Ovary (tissue), 7 donors: ENCODE measurements at regions not wholly inside any gene's neighbourhood (a gene's known extent, or its start where the extent isn't known, plus 50 kb on each side); places are given as distances from the start of the nearest gene placed in this dataset.
A peak's percentile ranks its signal among the peaks of the same experiment; 100 is the strongest.

Experiments
- DNase-seq, 5 donors: peaks; one replicate each; pipeline ENCODE4 v3.0.0-alpha.2; 2019 to 2020
- H3K27ac ChIP-seq, 2 donors: fragments of 200-600 bp; one replicate each; pipeline versions ENCODE4 v1.5.1 to v1.8.0; 2019 to 2022
- H3K27me3 ChIP-seq: fragments of 200-600 bp; one replicate; pipeline ENCODE4 v1.8.0; 2022
- H3K36me3 ChIP-seq: fragments of 200-600 bp; sonication (generic); one replicate; pipeline ENCODE4 v1.5.1; 2019
- H3K4me1 ChIP-seq: one replicate; pipeline ENCODE4 v1.8.1; 2013; ENCODE audit warnings: mild to moderate bottlenecking, moderate library complexity; ENCODE audit not compliant: insufficient read depth
- H3K4me3 ChIP-seq: fragments of 200-600 bp; sonication (generic); one replicate; pipeline ENCODE4 v1.5.1; 2017
- H3K9me3 ChIP-seq, 2 donors: fragments of 200-600 bp in 1 of 2; sonication (generic) in 1 of 2; one replicate each; pipeline versions ENCODE4 v1.5.1 to v1.8.1; 2013 to 2019; ENCODE audit warnings: mild to moderate bottlenecking in 1 of 2, moderate library complexity in 1 of 2
- EP300 ChIP-seq: sonication (generic); formaldehyde crosslinking; IDR thresholded peaks from one replicate; pipeline ENCODE4 v1.6.1; 2017; ENCODE audit warnings: antibody characterized with exemption
- POLR2A ChIP-seq: fragments of 450-650 bp; IDR thresholded peaks from one replicate; pipeline ENCODE4 v1.6.1; 2017; ENCODE audit warnings: antibody characterized with exemption, mild to moderate bottlenecking, moderate library complexity
- WGBS, 3 donors: extraction: QIAGEN DNeasy Blood & Tissue Kit in 1 of 3; methylation state at CpG; one replicate each; pipeline versions ENCODE4 v1.1.5 to v1.1.7; 2013 to 2017; 5-methylcytosine and 5-hydroxymethylcytosine counted together
- intact Hi-C, 4 donors: fragments of 100-400 bp; cut with DNase I; formaldehyde crosslinking; loops; one replicate each; pipeline versions ENCODE4 v1.11.0 to v1.15.1; 2022 to 2023
- TF ChIP-seq, protein P1 (sequence below), 3 donors: fragments of 450-650 bp in 2 of 3; fragments of 200-600 bp in 1 of 3; IDR thresholded peaks; one replicate each; pipeline versions ENCODE4 v1.5.1 to v1.8.0; 2016 to 2022; ENCODE audit warnings: antibody characterized with exemption in 3 of 3, mild to moderate bottlenecking in 1 of 3
- donor health status: DM: no; HTN: no; CAD: no; lungs with moderate emphysema.
- donor health status: DM: no; HTN: no; CAD: no.
- donor health status: Bipolar disorder and iron deficiency.
- donor health status: DM: no; HTN: no; CAD: no.
- donor health status: DM: yes; HTN: yes; CAD: no.

DNA sequence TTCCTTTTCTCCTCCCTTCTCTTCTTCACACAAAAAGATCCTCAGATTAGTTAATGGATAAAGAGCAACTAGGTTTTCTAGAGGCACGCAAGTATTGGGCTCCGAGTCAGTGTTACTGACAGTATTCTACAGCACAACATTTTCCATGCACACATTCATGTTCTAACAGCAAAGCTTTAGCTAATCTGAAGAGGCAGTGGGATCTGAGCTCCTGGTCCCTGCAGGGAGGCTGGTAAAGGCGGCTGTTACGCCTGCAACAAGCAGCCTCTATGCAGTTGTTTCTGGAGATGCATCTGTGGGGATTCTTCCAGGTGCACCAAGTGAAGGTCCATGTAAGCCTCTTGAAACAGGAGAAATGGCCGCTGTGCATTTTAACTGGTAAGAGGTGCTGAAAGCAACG, 143.8 kb downstream of the EFNB2 start:
- no peaks in the 10 kb centered on the region for H3K9me3 ChIP-seq
- no peak for TF ChIP-seq EP300
- TF ChIP-seq POLR2A = no peak
- TF ChIP-seq, protein P1, sequence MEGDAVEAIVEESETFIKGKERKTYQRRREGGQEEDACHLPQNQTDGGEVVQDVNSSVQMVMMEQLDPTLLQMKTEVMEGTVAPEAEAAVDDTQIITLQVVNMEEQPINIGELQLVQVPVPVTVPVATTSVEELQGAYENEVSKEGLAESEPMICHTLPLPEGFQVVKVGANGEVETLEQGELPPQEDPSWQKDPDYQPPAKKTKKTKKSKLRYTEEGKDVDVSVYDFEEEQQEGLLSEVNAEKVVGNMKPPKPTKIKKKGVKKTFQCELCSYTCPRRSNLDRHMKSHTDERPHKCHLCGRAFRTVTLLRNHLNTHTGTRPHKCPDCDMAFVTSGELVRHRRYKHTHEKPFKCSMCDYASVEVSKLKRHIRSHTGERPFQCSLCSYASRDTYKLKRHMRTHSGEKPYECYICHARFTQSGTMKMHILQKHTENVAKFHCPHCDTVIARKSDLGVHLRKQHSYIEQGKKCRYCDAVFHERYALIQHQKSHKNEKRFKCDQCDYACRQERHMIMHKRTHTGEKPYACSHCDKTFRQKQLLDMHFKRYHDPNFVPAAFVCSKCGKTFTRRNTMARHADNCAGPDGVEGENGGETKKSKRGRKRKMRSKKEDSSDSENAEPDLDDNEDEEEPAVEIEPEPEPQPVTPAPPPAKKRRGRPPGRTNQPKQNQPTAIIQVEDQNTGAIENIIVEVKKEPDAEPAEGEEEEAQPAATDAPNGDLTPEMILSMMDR (IDR thresholded peaks at IDR 0.05) = no peak
- no peak overlapping the region for H3K4me3 ChIP-seq
- H3K27me3 ChIP-seq = no peaks in the 10 kb centered on the region
- intact Hi-C loops = no loop called here
- H3K36me3 ChIP-seq = no peaks in the 10 kb centered on the region
- WGBS, 3 donors = 95 to 96% (median 96%) methylated on average over 6 of the region's 6 CpGs
- H3K4me1 ChIP-seq = no peaks in the 10 kb centered on the region
- H3K27ac ChIP-seq = no peak overlapping the region
- DNase-seq = no peak

DNA sequence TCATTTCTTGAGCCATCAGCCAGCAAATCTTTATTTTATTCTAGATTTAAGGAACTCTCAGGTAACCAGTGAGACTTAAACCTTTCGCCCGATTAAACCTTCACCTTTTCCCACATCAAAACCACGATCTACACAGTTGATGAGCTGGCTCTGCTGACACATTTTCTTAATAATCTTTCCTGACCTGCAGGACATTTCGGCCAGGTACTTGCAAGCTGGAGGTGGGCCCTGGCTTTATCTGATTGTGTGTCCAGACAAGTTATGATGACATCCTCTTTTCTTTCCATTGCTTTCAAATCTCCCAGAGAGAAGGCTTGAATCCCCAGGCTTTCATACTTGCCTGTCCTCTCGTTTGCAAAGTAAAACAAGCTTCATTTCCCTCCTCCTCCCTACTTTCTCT, 144.2 kb downstream of the EFNB2 start:
- Histone ChIP-seq H3K27me3 (no peaks in the 10 kb centered on the region), H3K4me1 (no peaks in the 10 kb centered on the region), H3K27ac (no peak overlapping the region), H3K4me3 (no peak overlapping the region), H3K36me3 (no peaks in the 10 kb centered on the region), H3K9me3 (no peaks in the 10 kb centered on the region)
- intact Hi-C loops = no loop called here
- 84 to 87% (median 86%) methylated on average over 5 of the region's 5 CpGs for WGBS, 3 donors
- DNase-seq = no peak
- TF ChIP-seq POLR2A = no peak
- no peak for TF ChIP-seq EP300
- TF ChIP-seq, protein P1 (IDR thresholded peaks at IDR 0.05) = no peak

DNA sequence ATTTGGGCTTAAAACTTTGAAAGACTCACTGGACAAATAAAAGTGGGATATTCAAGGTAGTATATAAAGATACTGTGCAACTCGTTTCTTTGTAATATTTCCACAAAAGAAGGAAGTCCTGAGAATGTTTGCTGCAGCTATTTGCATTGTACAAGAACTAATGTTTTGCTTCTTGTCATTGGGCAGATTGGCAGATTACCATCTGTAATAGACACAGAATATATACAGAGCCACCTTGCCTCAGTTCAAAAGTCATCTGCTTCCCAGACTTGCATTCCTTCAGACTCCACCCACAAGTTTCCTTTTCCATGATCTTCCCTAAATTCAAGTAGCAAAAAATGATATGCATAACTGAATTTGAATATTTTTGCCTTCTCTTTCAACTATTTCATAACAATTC, 145.1 kb downstream of the EFNB2 start:
- Histone ChIP-seq H3K4me1 (no peaks in the 10 kb centered on the region), H3K9me3 (no peaks in the 10 kb centered on the region), H3K4me3 (no peak overlapping the region), H3K27ac (no peak overlapping the region), H3K27me3 (no peaks in the 10 kb centered on the region), H3K36me3 (no peaks in the 10 kb centered on the region)
- WGBS, 3 donors = 36 to 65% (median 41%) methylated on average over 1 of the region's 1 CpG
- TF ChIP-seq EP300 = no peak
- TF ChIP-seq, protein P1 (IDR thresholded peaks at IDR 0.05) = no peak
- TF ChIP-seq POLR2A = no peak
- DNase-seq = no peak
- intact Hi-C loops = no loop called here

DNA sequence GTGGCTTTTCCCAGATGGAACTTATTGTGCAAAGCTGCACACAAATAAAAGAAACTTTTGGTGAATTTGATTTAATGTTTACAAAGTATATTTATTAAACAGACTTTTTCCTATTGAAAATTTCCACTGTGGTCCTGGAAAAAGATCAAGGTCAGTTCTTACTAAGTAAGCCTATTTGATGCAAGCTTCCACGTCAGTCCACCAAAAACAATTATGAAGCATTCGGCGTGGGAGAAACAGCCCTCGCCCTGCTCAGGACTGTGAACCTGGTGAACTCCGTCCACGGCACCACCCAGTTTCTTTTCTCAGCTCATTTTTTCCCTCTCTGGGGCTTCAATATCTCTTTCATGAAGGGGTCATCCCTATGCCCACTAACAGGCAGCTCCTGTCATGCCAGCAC, 149.8 kb downstream of the EFNB2 start:
- Histone ChIP-seq H3K27me3 (no peaks in the 10 kb centered on the region), H3K27ac (no peak overlapping the region), H3K9me3 (no peaks in the 10 kb centered on the region), H3K4me3 (no peak overlapping the region), H3K36me3 (no peaks in the 10 kb centered on the region), H3K4me1 (peaks cover 2% of the 10 kb centered on the region)
- intact Hi-C loops = no loop called here
- WGBS, 3 donors = 2 to 20% (median 10%) methylated on average over 6 of the region's 6 CpGs
- no peak for TF ChIP-seq POLR2A
- TF ChIP-seq EP300 = no peak
- TF ChIP-seq, protein P1 (IDR thresholded peaks at IDR 0.05) = no peak
- peak in 2 of 5 donors; percentile 26 to 38 for DNase-seq

DNA sequence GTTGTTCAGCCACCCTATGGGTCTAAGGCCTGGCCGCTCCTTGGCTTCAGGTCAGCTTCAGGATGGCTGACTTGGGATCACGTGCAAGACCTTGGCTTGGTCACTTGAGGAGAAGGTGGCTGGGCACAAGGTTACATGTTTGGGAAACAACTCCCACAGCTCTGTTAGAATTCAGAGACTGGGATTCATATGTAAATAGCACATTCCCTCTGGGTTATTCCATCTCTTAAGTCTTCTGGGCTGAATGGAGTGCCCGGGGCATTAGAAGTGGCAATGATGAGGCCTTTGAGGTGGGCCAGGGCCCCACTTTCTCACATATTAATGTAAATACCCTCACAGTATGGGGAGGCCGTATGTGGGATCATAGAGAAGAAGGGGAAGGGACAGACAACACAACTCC, 150.9 kb downstream of the EFNB2 start:
- Histone ChIP-seq H3K36me3 (no peaks in the 10 kb centered on the region), H3K9me3 (no peaks in the 10 kb centered on the region), H3K4me1 (peaks cover 2% of the 10 kb centered on the region), H3K27me3 (no peaks in the 10 kb centered on the region), H3K27ac (peak overlapping the region in 1 of 2 donors; percentile 14), H3K4me3 (no peak overlapping the region)
- DNase-seq = no peak
- WGBS, 3 donors = 73 to 86% (median 74%) methylated on average over 4 of the region's 4 CpGs
- no peak for TF ChIP-seq POLR2A
- TF ChIP-seq EP300 = no peak
- TF ChIP-seq, protein P1 (IDR thresholded peaks at IDR 0.05) = no peak
- intact Hi-C loops = no loop called here
